Adrenal gland (tissue), 5 donors: ENCODE measurements at regions not wholly inside any gene's neighbourhood (a gene's known extent, or its start where the extent isn't known, plus 50 kb on each side); places are given as distances from the start of the nearest gene placed in this dataset.

ENCODE experiments used
- POLR2A ChIP-seq, 2 donors: fragments of 450-650 bp; IDR thresholded peaks; one replicate each; pipeline ENCODE4 v1.6.1; 2017; ENCODE audit warnings: antibody characterized with exemption in 2 of 2, mild to moderate bottlenecking in 2 of 2, moderate library complexity in 1 of 2
- TF ChIP-seq, protein P1 (sequence below), 6 experiments: fragments of 450-650 bp in 4 of 6; fragments of 200-600 bp in 2 of 6; sonication (generic) in 1 of 6; IDR thresholded peaks; 1 replicate in 5 of 6; 2 replicates in 1 of 6; pipeline versions ENCODE4 v1.5.1 to v1.8.0; 2016 to 2021; ENCODE audit warnings: antibody characterized with exemption in 6 of 6, mild to moderate bottlenecking in 2 of 6, moderate library complexity in 1 of 6
- donor health status: DM: no; HTN: no; CAD: no.

DNA sequence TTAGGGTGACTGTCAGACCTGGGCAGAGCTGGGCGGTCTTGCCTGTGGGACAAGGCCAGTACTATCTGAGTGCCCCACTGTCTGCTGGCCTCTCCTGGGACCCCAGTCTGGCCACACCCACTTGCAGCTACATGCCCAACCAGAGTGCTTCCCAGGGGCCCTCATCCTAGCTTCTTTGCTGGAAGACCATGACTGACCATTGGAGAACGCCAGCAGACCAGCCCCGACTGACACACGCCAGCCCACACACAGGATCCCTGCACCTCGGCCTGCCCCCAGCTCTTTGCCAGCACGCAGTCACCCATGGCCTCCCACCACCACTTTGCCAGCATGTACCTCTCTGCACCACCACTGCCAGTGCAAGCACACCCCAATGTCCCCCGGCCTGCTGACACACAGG is 585.7 kb downstream of the ZNF674 start:
- TF ChIP-seq, protein P1, sequence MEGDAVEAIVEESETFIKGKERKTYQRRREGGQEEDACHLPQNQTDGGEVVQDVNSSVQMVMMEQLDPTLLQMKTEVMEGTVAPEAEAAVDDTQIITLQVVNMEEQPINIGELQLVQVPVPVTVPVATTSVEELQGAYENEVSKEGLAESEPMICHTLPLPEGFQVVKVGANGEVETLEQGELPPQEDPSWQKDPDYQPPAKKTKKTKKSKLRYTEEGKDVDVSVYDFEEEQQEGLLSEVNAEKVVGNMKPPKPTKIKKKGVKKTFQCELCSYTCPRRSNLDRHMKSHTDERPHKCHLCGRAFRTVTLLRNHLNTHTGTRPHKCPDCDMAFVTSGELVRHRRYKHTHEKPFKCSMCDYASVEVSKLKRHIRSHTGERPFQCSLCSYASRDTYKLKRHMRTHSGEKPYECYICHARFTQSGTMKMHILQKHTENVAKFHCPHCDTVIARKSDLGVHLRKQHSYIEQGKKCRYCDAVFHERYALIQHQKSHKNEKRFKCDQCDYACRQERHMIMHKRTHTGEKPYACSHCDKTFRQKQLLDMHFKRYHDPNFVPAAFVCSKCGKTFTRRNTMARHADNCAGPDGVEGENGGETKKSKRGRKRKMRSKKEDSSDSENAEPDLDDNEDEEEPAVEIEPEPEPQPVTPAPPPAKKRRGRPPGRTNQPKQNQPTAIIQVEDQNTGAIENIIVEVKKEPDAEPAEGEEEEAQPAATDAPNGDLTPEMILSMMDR (IDR thresholded peaks at IDR 0.05): no peak
- no peak for TF ChIP-seq POLR2A (IDR thresholded peaks at IDR 0.05)
